Cardiac fibroblast (primary cell): ENCODE measurements at regions not wholly inside any gene's neighbourhood (a gene's known extent, or its start where the extent isn't known, plus 50 kb on each side); places are given as distances from the start of the nearest gene placed in this dataset.

Experiments used
- DNase-seq, 2 donors: peaks; one replicate each; pipeline versions ENCODE4 v3.0.0 to v3.0.0-alpha.2; 2010; ENCODE audit warnings: low read depth in 2 of 2
- H3K4me3 ChIP-seq, 2 donors: replicated peaks in 1 of 2; 1 replicate in 1 of 2; 2 replicates in 1 of 2; pipeline ENCODE4 v1.5.1; 2011; ENCODE audit warnings: low read depth in 2 of 2, low read length in 2 of 2, mild to moderate bottlenecking in 2 of 2, moderate library complexity in 1 of 2
- CTCF ChIP-seq: IDR thresholded peaks from one replicate; pipeline ENCODE4 v1.5.1; 2011; ENCODE audit warnings: low read depth, mild to moderate bottlenecking, low read length, inconsistent platforms

- H3K4me3 ChIP-seq, result no peak overlapping the region
- DNase-seq, result no peak
- TF ChIP-seq CTCF, result no peak
These were observed 137.2 kb downstream of the OMA1 start for GRCh38 chr1:58409336-58409735.

DNA sequence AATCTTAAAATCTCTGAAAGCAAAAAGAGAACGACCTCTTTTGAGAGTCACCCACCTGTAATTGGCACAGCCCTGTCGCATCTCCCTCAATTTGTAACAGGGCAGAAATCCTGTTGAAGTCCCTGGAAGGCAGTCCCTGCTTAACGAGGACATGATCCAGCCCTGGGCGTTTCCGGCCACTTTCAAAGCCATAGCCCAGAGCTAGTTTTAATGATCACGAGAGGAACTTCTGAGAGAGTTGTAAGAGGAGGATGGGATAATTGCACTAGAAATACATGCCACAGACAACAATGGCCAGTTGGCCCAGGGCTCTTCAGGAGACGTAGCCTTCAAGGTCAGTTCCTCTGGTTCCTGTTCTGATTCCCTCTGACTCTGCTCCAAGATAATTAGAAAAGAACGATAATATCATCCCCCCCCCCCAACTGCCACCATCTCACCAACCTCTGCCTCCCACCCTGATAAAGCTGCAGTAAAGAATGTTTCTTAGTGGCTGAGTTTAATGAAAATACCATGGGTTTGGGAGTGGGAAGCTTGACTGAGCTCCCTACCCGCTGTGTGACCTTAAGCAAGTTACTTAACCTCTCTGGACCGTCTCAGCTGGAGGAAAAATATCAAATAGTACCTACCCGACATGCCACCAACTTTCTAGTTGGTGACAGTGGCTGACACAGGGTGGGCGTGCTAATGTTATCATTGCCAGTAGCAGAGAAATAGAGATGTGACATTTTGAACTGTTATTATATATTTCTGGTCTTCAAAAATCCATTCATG lies 140.0 kb downstream of the OMA1 start:
- no peak for DNase-seq
- TF ChIP-seq CTCF, result no peak
- H3K4me3 ChIP-seq, result no peak overlapping the region

GRCh38 chr1:58405660-58406059 lies 140.9 kb downstream of the OMA1 start:
- no peak overlapping the region for H3K4me3 ChIP-seq
- no peak for DNase-seq
- TF ChIP-seq CTCF, result no peak

DNA sequence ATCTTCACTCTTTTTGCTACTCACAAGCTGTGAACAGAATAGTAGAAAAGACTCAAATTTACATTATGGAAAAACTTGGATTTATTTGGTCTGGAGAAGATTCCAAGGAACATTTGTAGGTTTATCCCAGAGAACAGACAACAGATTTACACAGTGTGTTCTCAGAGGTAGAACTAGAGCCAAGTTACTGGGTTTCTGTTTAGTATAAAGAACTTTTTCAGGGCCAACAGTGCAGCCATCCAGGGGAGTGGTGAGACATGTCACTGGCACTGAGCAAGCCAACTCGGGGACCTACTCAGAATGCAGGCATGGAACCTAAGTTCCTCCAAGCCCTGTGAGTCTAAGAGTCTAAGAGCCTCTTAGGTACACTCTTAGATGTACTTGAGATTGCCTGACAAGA lies 142.6 kb downstream of the OMA1 start:
- no peak overlapping the region for H3K4me3 ChIP-seq
- no peak for TF ChIP-seq CTCF
- DNase-seq, result no peak

DNA sequence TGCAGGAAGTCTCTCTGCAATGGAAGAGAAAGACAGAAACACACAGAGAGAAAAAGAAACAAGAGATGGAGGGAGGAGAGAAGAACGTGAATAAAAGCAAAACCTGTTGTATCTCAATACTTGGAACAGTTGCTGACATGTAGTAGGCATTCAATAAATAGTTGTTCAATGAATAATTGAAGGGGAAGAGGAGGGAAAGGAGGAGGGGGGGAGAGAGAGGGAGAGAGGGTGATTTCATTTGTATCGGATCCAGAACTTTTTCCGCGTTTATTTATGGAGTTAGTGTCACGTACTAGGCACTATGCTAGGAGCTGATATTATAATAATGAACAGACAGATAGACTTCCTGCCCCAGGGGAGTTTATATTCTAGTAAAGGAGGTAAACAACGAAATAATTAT lies 144.1 kb downstream of the OMA1 start:
- peak; percentile 12 to 39 for DNase-seq
- H3K4me3 ChIP-seq, result no peak overlapping the region
- TF ChIP-seq CTCF, result no peak

DNA sequence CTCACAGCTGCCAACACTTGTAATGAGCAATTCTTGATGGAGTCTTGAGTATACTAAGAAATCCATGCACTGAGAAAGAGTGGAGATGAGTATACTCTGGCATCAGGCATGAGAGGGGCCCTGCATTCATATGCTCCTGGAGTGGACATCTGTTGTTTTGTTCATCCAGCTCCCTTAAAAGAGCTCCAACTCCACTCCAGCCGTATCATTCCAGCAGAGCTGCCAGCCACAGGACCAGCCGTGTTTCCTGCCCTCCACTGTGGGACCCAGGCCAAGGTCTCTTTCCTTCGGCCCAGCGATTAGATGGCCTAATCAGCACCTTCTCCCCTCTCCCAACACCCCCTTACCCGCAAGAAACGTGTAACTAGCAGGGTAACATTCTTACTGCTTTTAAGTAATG lies 144.5 kb downstream of the OMA1 start:
- peak in 1 of 2 donors; percentile 29 for DNase-seq
- TF ChIP-seq CTCF, result no peak
- no peak overlapping the region for H3K4me3 ChIP-seq

DNA sequence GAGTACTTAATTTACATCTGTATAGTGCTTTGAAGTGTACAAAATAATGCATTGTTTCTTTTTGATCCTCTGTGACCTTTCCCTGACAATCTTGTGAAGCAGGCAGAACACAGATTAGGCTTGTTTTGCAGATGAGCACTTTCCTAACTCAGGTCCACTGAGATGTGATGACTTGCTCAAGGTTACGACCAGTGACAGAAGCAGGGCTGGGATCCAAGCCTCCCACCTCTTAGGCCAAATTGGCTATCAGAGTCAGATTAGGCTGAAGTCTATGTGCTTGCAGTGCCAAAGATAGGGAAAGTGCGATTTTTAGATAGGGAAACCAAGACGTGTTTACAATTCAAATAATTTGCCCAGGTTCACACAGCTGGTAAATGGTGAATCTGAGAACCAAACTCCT lies 147.3 kb downstream of the OMA1 start:
- DNase-seq, result no peak
- H3K4me3 ChIP-seq, result no peak overlapping the region
- no peak for TF ChIP-seq CTCF
